CD8-positive, alpha-beta memory T cell (primary cell): ENCODE measurements at regions not wholly inside any gene's neighbourhood (a gene's known extent, or its start where the extent isn't known, plus 50 kb on each side); places are given as distances from the start of the nearest gene placed in this dataset.

Experiments
- CTCF ChIA-PET: fragments of 350-600 bp; sonication (Branson Sonifier 250); formaldehyde crosslinking; loops from one replicate; lab custom pipeline; 2021; ENCODE audit warnings: antibody characterized with exemption; lab: Charles Lee
- POLR2A ChIA-PET: fragments of 350-600 bp; sonication (Branson Sonifier 250); formaldehyde crosslinking; loops from one replicate; lab custom pipeline; 2021; ENCODE audit warnings: antibody characterized with exemption; lab: Charles Lee
- DNase-seq, 5 donors: peaks; one replicate each; pipeline versions ENCODE4 v3.0.0 to v3.0.0-alpha.2; 2020 to 2022; ENCODE audit warnings: mixed read lengths in 1 of 5
- H3K27ac ChIP-seq: one replicate; pipeline ENCODE4 v1.7.0; 2013; ENCODE audit warnings: low read depth, mild to moderate bottlenecking, low read length, moderate library complexity
- H3K27me3 ChIP-seq: 2 replicates; pipeline ENCODE4 v1.7.0; 2013; ENCODE audit warnings: low read length, mild to moderate bottlenecking; ENCODE audit not compliant: insufficient read depth, poor library complexity, severe bottlenecking
- H3K36me3 ChIP-seq: 2 replicates; pipeline ENCODE4 v1.7.0; 2013; ENCODE audit warnings: mild to moderate bottlenecking, low read length, moderate library complexity; ENCODE audit not compliant: insufficient read depth
- H3K4me1 ChIP-seq: 2 replicates; pipeline ENCODE4 v1.7.0; 2013; ENCODE audit warnings: mild to moderate bottlenecking, low read length, moderate library complexity; ENCODE audit not compliant: insufficient read depth
- H3K4me3 ChIP-seq: 2 replicates; pipeline ENCODE4 v1.7.0; 2013; ENCODE audit warnings: mild to moderate bottlenecking, low read length
- H3K9me3 ChIP-seq: 2 replicates; pipeline ENCODE4 v1.7.0; 2013; ENCODE audit warnings: mild to moderate bottlenecking, low read length
- H3K27ac Mint-ChIP-seq, 8 donors: one replicate each; pipeline ENCODE4 v1.8.0; 2020 to 2021; ENCODE audit warnings: mixed read lengths in 8 of 8, mild to moderate bottlenecking in 6 of 8, inconsistent platforms in 3 of 8, moderate library complexity in 3 of 8
- H3K27me3 Mint-ChIP-seq, 2 donors: one replicate each; pipeline ENCODE4 v1.8.0; 2020 to 2021; ENCODE audit warnings: mixed read lengths in 2 of 2, mild to moderate bottlenecking in 1 of 2, moderate library complexity in 1 of 2
- H3K36me3 Mint-ChIP-seq, 3 donors: one replicate each; pipeline ENCODE4 v1.8.0; 2020 to 2021; ENCODE audit warnings: mixed read lengths in 3 of 3, inconsistent platforms in 1 of 3, mild to moderate bottlenecking in 1 of 3
- H3K4me1 Mint-ChIP-seq, 3 donors: one replicate each; pipeline ENCODE4 v1.8.0; 2020 to 2021; ENCODE audit warnings: mixed read lengths in 3 of 3, inconsistent platforms in 1 of 3, mild to moderate bottlenecking in 1 of 3
- H3K4me3 Mint-ChIP-seq, 7 donors: one replicate each; pipeline ENCODE4 v1.8.0; 2020 to 2021; ENCODE audit warnings: mixed read lengths in 7 of 7, mild to moderate bottlenecking in 6 of 7, moderate library complexity in 4 of 7, inconsistent platforms in 2 of 7
- H3K9me3 Mint-ChIP-seq, 5 donors: one replicate each; pipeline ENCODE4 v1.8.0; 2020 to 2022; ENCODE audit warnings: mixed read lengths in 5 of 5, mild to moderate bottlenecking in 3 of 5, moderate library complexity in 2 of 5, inconsistent platforms in 1 of 5

- no peaks in the 10 kb centered on the region for H3K36me3 ChIP-seq
- H3K4me1 ChIP-seq = no peaks in the 10 kb centered on the region
- H3K27ac Mint-ChIP-seq = no peak overlapping the region
- H3K27me3 ChIP-seq = no peaks in the 10 kb centered on the region
- DNase-seq = no peak
- CTCF ChIA-PET = no interaction called here
- H3K4me3 Mint-ChIP-seq = no peak overlapping the region
- POLR2A ChIA-PET = no interaction called here
- H3K4me3 ChIP-seq = no peak overlapping the region
- peaks cover 0 to 31% (median 9%) of the 10 kb centered on the region in 3 donors for H3K36me3 Mint-ChIP-seq
- H3K27ac ChIP-seq = no peak overlapping the region
- no peaks in the 10 kb centered on the region for H3K4me1 Mint-ChIP-seq
- no peaks in the 10 kb centered on the region for H3K27me3 Mint-ChIP-seq
- H3K9me3 ChIP-seq = no peaks in the 10 kb centered on the region
- no peaks in the 10 kb centered on the region for H3K9me3 Mint-ChIP-seq
These were observed 159.8 kb upstream of the MTPN start for GRCh38 chr7:136136906-136137454.

DNA sequence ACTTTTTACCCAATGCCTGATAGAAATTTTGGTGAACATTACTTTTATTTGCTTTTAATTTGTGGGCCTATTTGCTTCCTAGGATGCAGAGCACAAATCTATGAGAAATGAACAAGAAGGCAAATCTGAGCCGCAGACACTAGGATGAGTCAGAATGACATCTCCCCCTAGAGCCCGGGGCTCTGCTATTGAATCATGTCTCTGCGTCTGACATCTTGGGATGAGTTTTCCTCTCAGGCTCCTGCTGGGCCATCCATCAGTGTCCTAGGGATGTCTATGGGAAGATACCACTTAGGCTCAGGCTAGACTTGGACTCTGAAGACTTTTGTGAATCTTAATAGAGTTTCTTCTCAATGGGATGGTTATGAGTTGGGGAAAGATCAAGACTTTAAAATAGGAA is 157.3 kb upstream of the MTPN start:
- Mint-ChIP-seq H3K27ac (no peak overlapping the region), H3K4me1 (peaks cover 0 to 3% (median 0%) of the 10 kb centered on the region in 3 donors), H3K36me3 (peaks cover 0 to 28% (median 9%) of the 10 kb centered on the region in 3 donors), H3K27me3 (no peaks in the 10 kb centered on the region), H3K9me3 (no peaks in the 10 kb centered on the region), H3K4me3 (no peak overlapping the region)
- no peaks in the 10 kb centered on the region for H3K36me3 ChIP-seq
- POLR2A ChIA-PET = no interaction called here
- H3K27ac ChIP-seq = no peak overlapping the region
- CTCF ChIA-PET = no interaction called here
- H3K4me3 ChIP-seq = no peak overlapping the region
- no peaks in the 10 kb centered on the region for H3K9me3 ChIP-seq
- no peak for DNase-seq
- H3K27me3 ChIP-seq = no peaks in the 10 kb centered on the region
- H3K4me1 ChIP-seq = no peaks in the 10 kb centered on the region

GRCh38 chr7:136133551-136133950 is 156.4 kb upstream of the MTPN start:
- no peaks in the 10 kb centered on the region for H3K27me3 Mint-ChIP-seq
- no peaks in the 10 kb centered on the region for H3K9me3 Mint-ChIP-seq
- Histone ChIP-seq H3K27me3 (no peaks in the 10 kb centered on the region), H3K9me3 (no peaks in the 10 kb centered on the region), H3K27ac (no peak overlapping the region), H3K4me1 (no peaks in the 10 kb centered on the region), H3K4me3 (no peak overlapping the region), H3K36me3 (no peaks in the 10 kb centered on the region)
- peaks cover 0 to 28% (median 9%) of the 10 kb centered on the region in 3 donors for H3K36me3 Mint-ChIP-seq
- no peak overlapping the region for H3K27ac Mint-ChIP-seq
- no peak for DNase-seq
- ChIA-PET POLR2A (no interaction called here), CTCF (no interaction called here)
- H3K4me1 Mint-ChIP-seq = peaks cover 0 to 4% (median 0%) of the 10 kb centered on the region in 3 donors
- no peak overlapping the region for H3K4me3 Mint-ChIP-seq

DNA sequence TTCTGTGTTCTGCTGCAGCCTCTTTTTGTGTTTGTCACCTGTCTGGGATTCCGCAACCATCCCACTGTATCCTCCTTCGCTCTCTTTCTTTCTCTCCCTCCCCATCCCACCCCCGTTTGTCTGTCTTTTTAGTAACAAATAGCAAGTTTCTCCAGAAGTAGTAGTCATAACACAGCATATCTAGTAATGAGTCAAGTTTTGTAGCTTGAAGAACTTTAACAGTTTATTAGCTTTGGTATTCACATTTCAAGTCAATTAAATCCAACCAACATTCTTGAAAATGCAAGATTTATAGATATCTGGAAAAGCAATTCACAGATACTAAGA is 154.1 kb upstream of the MTPN start:
- Histone ChIP-seq H3K27ac (no peak overlapping the region), H3K27me3 (no peaks in the 10 kb centered on the region), H3K4me3 (no peak overlapping the region), H3K36me3 (no peaks in the 10 kb centered on the region), H3K4me1 (no peaks in the 10 kb centered on the region), H3K9me3 (no peaks in the 10 kb centered on the region)
- H3K36me3 Mint-ChIP-seq = peaks cover 0 to 27% (median 6%) of the 10 kb centered on the region in 3 donors
- ChIA-PET POLR2A (no interaction called here), CTCF (no interaction called here)
- H3K4me1 Mint-ChIP-seq = peaks cover 0 to 4% (median 0%) of the 10 kb centered on the region in 3 donors
- no peaks in the 10 kb centered on the region for H3K9me3 Mint-ChIP-seq
- no peak overlapping the region for H3K4me3 Mint-ChIP-seq
- no peak for DNase-seq
- H3K27me3 Mint-ChIP-seq = no peaks in the 10 kb centered on the region
- H3K27ac Mint-ChIP-seq = no peak overlapping the region

DNA sequence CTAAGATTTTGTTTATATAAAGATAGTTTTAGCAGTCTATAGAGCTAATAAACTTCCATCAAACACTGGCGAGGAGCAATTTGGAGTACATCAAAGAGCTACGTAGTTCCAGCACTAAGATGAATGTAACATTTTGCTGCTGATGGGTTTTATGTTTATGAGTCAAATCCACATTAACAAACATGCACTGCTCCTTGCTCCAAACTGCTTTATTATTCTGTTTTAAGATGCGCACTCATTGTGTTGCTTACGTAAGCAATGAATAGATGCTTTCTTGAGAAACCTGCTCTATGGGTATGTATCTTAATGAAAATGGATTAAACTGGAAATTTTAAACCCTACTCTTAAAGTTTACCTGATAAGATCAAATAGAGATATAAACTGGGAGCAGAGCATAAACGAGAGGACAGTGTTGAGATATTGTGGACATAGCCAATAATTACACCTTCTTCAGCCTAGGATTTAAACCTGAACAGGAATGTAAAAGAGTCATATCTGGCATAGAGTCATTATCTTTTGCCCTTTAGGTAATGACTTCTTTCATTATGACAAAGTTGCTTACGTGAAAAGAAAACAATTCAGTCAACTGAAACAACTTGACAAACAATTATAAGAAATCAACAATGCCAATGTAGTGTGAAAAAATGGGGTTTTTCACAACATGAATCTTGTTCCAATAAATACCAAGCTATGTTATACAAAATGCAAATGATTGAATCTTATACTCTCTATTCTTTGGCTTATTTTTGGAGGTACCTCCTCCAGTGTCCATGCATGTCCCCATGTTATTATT is 153.5 kb upstream of the MTPN start:
- no peak for DNase-seq
- no peak overlapping the region for H3K4me3 Mint-ChIP-seq

GRCh38 chr7:136128050-136128449 is 150.9 kb upstream of the MTPN start:
- H3K27ac Mint-ChIP-seq = peak overlapping the region in 1 of 8 donors; percentile 67
- H3K36me3 ChIP-seq = no peaks in the 10 kb centered on the region
- no peaks in the 10 kb centered on the region for H3K27me3 ChIP-seq
- ChIA-PET CTCF (no interaction called here), POLR2A (no interaction called here)
- no peaks in the 10 kb centered on the region for H3K27me3 Mint-ChIP-seq
- H3K4me1 Mint-ChIP-seq = peaks cover 0 to 4% (median 0%) of the 10 kb centered on the region in 3 donors
- no peak overlapping the region for H3K27ac ChIP-seq
- no peaks in the 10 kb centered on the region for H3K9me3 ChIP-seq
- no peaks in the 10 kb centered on the region for H3K4me1 ChIP-seq
- H3K36me3 Mint-ChIP-seq = peaks cover 0 to 25% (median 1%) of the 10 kb centered on the region in 3 donors
- DNase-seq = no peak
- H3K4me3 Mint-ChIP-seq = no peak overlapping the region
- no peak overlapping the region for H3K4me3 ChIP-seq
- no peaks in the 10 kb centered on the region for H3K9me3 Mint-ChIP-seq

More for the DNA sequence above, 153.5 kb upstream of the MTPN start:
- no peaks in the 10 kb centered on the region for H3K27me3 Mint-ChIP-seq
- H3K36me3 ChIP-seq = no peaks in the 10 kb centered on the region
- H3K9me3 Mint-ChIP-seq = no peaks in the 10 kb centered on the region
- POLR2A ChIA-PET = no interaction called here
- no peaks in the 10 kb centered on the region for H3K27me3 ChIP-seq
- no peaks in the 10 kb centered on the region for H3K9me3 ChIP-seq
- H3K27ac Mint-ChIP-seq = no peak overlapping the region
- CTCF ChIA-PET = no interaction called here
- H3K36me3 Mint-ChIP-seq = peaks cover 0 to 23% (median 6%) of the 10 kb centered on the region in 3 donors
- peaks cover 0 to 4% (median 0%) of the 10 kb centered on the region in 3 donors for H3K4me1 Mint-ChIP-seq
- no peaks in the 10 kb centered on the region for H3K4me1 ChIP-seq
- no peak overlapping the region for H3K4me3 ChIP-seq
- no peak overlapping the region for H3K27ac ChIP-seq

- Histone ChIP-seq H3K36me3 (no peaks in the 10 kb centered on the region), H3K4me1 (no peaks in the 10 kb centered on the region), H3K27me3 (no peaks in the 10 kb centered on the region), H3K4me3 (no peak overlapping the region), H3K9me3 (no peaks in the 10 kb centered on the region), H3K27ac (no peak overlapping the region)
- ChIA-PET POLR2A (no interaction called here), CTCF (no interaction called here)
- no peak overlapping the region for H3K27ac Mint-ChIP-seq
- no peak overlapping the region for H3K4me3 Mint-ChIP-seq
- no peak for DNase-seq
- no peaks in the 10 kb centered on the region for H3K27me3 Mint-ChIP-seq
- H3K9me3 Mint-ChIP-seq = no peaks in the 10 kb centered on the region
- H3K36me3 Mint-ChIP-seq = peaks cover 2 to 50% (median 10%) of the 10 kb centered on the region in 3 donors
- peaks cover 0 to 3% (median 0%) of the 10 kb centered on the region in 3 donors for H3K4me1 Mint-ChIP-seq
These were observed 146.2 kb upstream of the MTPN start for GRCh38 chr7:136123352-136123751.

DNA sequence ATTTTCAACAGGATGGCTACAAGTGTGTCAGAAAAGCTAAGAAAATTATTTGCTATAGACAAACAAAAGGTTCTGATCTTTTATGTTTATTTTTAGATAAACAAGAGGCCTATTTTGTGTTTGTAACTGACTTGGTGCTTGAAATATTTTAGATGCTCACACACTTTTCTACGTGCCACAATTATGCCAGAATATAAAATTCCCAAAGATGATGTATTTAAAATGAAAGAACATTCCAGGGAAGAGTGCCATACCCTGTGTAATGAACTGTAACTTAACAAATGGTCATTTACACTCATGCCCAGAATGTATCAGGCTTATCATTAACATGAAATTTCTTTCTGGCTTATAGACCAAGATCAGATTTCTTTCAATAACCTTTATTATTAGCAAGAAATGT is 144.9 kb upstream of the MTPN start:
- Mint-ChIP-seq H3K9me3 (no peaks in the 10 kb centered on the region), H3K36me3 (peaks cover 4 to 48% (median 14%) of the 10 kb centered on the region in 3 donors), H3K27ac (no peak overlapping the region)

More for the DNA sequence above, 144.9 kb upstream of the MTPN start:
- ChIA-PET POLR2A (no interaction called here), CTCF (no interaction called here)
- no peaks in the 10 kb centered on the region for H3K36me3 ChIP-seq
- H3K4me1 ChIP-seq = no peaks in the 10 kb centered on the region
- no peak overlapping the region for H3K4me3 Mint-ChIP-seq
- no peak for DNase-seq
- peaks cover 0 to 3% (median 0%) of the 10 kb centered on the region in 3 donors for H3K4me1 Mint-ChIP-seq
- H3K27ac ChIP-seq = no peak overlapping the region
- no peaks in the 10 kb centered on the region for H3K9me3 ChIP-seq
- H3K27me3 ChIP-seq = no peaks in the 10 kb centered on the region
- H3K27me3 Mint-ChIP-seq = no peaks in the 10 kb centered on the region
- no peak overlapping the region for H3K4me3 ChIP-seq
